GM23338 (cell line): ENCODE measurements at regions not wholly inside any gene's neighbourhood (a gene's known extent, or its start where the extent isn't known, plus 50 kb on each side); places are given as distances from the start of the nearest gene placed in this dataset.

Experiments used
- ATAC-seq: fragments of 200-7000 bp; cut with Tn5 transposase; 3 replicates; pipeline ENCODE4 v1.9.1; 2020
- DNase-seq: peaks from one replicate; pipeline ENCODE4 v3.0.0-alpha.2; 2015; ENCODE audit warnings: low spot score
- H2AFZ ChIP-seq: fragments of 200-600 bp; sonication (generic); 2 replicates; pipeline ENCODE4 v1.8.0; 2016; ENCODE audit warnings: antibody characterized with exemption, mild to moderate bottlenecking, moderate library complexity
- H3F3A ChIP-seq: fragments of 200-600 bp; sonication (generic); replicated peaks from 2 replicates; pipeline ENCODE4 v1.8.0; 2017; ENCODE audit warnings: antibody characterized with exemption, mixed run types, low read depth
- H3K27ac ChIP-seq: fragments of 200-600 bp; sonication (generic); 2 replicates; pipeline ENCODE4 v1.6.1; 2016; ENCODE audit warnings: low read depth
- H3K27me3 ChIP-seq: fragments of 200-600 bp; sonication (generic); 2 replicates; pipeline ENCODE4 v1.8.0; 2016; ENCODE audit warnings: mild to moderate bottlenecking, mixed run types, moderate library complexity; ENCODE audit not compliant: insufficient read depth
- H3K36me3 ChIP-seq: fragments of 200-600 bp; sonication (generic); 2 replicates; pipeline ENCODE4 v1.8.0; 2016; ENCODE audit warnings: mild to moderate bottlenecking; ENCODE audit not compliant: insufficient read depth
- H3K4me1 ChIP-seq: fragments of 200-600 bp; sonication (generic); 2 replicates; pipeline ENCODE4 v1.8.0; 2016; ENCODE audit warnings: mild to moderate bottlenecking, moderate library complexity; ENCODE audit not compliant: insufficient read depth
- H3K4me2 ChIP-seq: fragments of 200-600 bp; sonication (generic); 2 replicates; pipeline ENCODE4 v1.7.1; 2017; ENCODE audit warnings: mixed run types
- H3K4me3 ChIP-seq: fragments of 200-600 bp; sonication (generic); 2 replicates; pipeline ENCODE4 v1.6.1; 2016; ENCODE audit warnings: mixed run types
- H3K79me2 ChIP-seq: fragments of 200-600 bp; sonication (generic); replicated peaks from 2 replicates; pipeline ENCODE4 v1.8.0; 2017; ENCODE audit warnings: mild to moderate bottlenecking; ENCODE audit not compliant: insufficient read depth
- H3K9me2 ChIP-seq: fragments of 200-600 bp; sonication (generic); 2 replicates; pipeline ENCODE4 v1.8.0; 2017; ENCODE audit not compliant: insufficient read depth
- H4K20me1 ChIP-seq: fragments of 200-600 bp; sonication (generic); replicated peaks from 2 replicates; pipeline ENCODE4 v1.8.0; 2017; ENCODE audit warnings: mild to moderate bottlenecking; ENCODE audit not compliant: insufficient read depth
- H3K27ac Mint-ChIP-seq: 2 replicates; pipeline ENCODE4 v1.8.0; 2020; ENCODE audit warnings: inconsistent platforms, mild to moderate bottlenecking, moderate library complexity, mixed read lengths
- H3K27me3 Mint-ChIP-seq: 3 replicates; pipeline ENCODE4 v1.8.0; 2022; ENCODE audit warnings: low read depth, mild to moderate bottlenecking, moderate library complexity, mixed read lengths, inconsistent platforms; ENCODE audit not compliant: insufficient read depth, poor library complexity
- H3K36me3 Mint-ChIP-seq: 3 replicates; pipeline ENCODE4 v1.8.0; 2021; ENCODE audit warnings: low read depth, mild to moderate bottlenecking, inconsistent platforms, moderate library complexity, mixed read lengths
- H3K4me1 Mint-ChIP-seq: 3 replicates; pipeline ENCODE4 v1.8.0; 2020; ENCODE audit warnings: mild to moderate bottlenecking, inconsistent platforms, mixed read lengths
- H3K4me3 Mint-ChIP-seq: 3 replicates; pipeline ENCODE4 v1.8.0; 2021; ENCODE audit warnings: moderate library complexity, mild to moderate bottlenecking, inconsistent platforms, mixed read lengths
- H3K9me3 Mint-ChIP-seq: 3 replicates; pipeline ENCODE4 v1.8.0; 2020; ENCODE audit warnings: moderate library complexity, mild to moderate bottlenecking, inconsistent platforms, mixed read lengths
- CREB1 ChIP-seq: fragments of 250-450 bp; sonication (Bioruptor Pico); IDR thresholded peaks from 2 replicates; pipeline ENCODE4 v1.5.0; 2020; ENCODE audit warnings: low read depth, mild to moderate bottlenecking, moderate library complexity
- CTCF ChIP-seq, 2 experiments: fragments of 200-600 bp in 1 of 2; sonication (generic) in 1 of 2; conservative IDR thresholded peaks; 2 replicates each; pipeline versions ENCODE4 v1.5.1 to v1.6.1; 2016 to 2017; ENCODE audit warnings: antibody characterized with exemption in 2 of 2, low read depth in 2 of 2, mild to moderate bottlenecking in 2 of 2, moderate library complexity in 1 of 2
- ETS1 ChIP-seq: IDR thresholded peaks from 2 replicates; pipeline ENCODE4 v1.6.1; 2016; ENCODE audit warnings: antibody characterized with exemption
- NANOG ChIP-seq: IDR thresholded peaks from 2 replicates; pipeline ENCODE4 v1.6.1; 2016; ENCODE audit warnings: antibody characterized with exemption, borderline replicate concordance
- REST ChIP-seq: IDR thresholded peaks from one replicate; pipeline ENCODE4 v1.6.1; 2018; ENCODE audit warnings: antibody characterized with exemption; ENCODE audit not compliant: unreplicated experiment
- ZNF114 ChIP-seq: fragments of 250-450 bp; sonication (Bioruptor Pico); IDR thresholded peaks from 2 replicates; pipeline ENCODE4 v1.5.0; 2020; ENCODE audit warnings: mild to moderate bottlenecking, moderate library complexity
- ZNF331 ChIP-seq: fragments of 250-450 bp; sonication (Bioruptor Pico); IDR thresholded peaks from 2 replicates; pipeline ENCODE4 v1.5.0; 2020; ENCODE audit warnings: low read depth, mild to moderate bottlenecking, moderate library complexity
- ZNF462 ChIP-seq: fragments of 250-450 bp; sonication (Bioruptor Pico); IDR thresholded peaks from 2 replicates; pipeline ENCODE4 v1.5.0; 2020; ENCODE audit warnings: mild to moderate bottlenecking, moderate library complexity

- TF ChIP-seq ZNF462 (no peak), ETS1 (no peak), ZNF114 (no peak), CREB1 (CRISPR knock-in tag) (no peak), CTCF (conservative IDR thresholded peaks at IDR 0.05; ENCODE audit: low read depth in 2 of 2) (no peak), ZNF331 (CRISPR knock-in tag) (no peak)
Observed at GRCh38 chr6:55983861-55984260, 108.5 kb upstream of the BMP5 start (continued).

- Histone ChIP-seq H4K20me1 (no peaks in the 10 kb centered on the region), H3K27me3 (no peaks in the 10 kb centered on the region), H2AFZ (no peak overlapping the region), H3K4me3 (no peak overlapping the region), H3K4me1 (no peaks in the 10 kb centered on the region), H3K79me2 (no peaks in the 10 kb centered on the region), H3K36me3 (no peaks in the 10 kb centered on the region), H3F3A (no peaks in the 10 kb centered on the region), H3K27ac (no peak overlapping the region), H3K9me2 (no peaks in the 10 kb centered on the region; the same call in 1 of the 2 replicates), H3K4me2 (no peak overlapping the region)
- Mint-ChIP-seq H3K9me3 (peaks cover 3% of the 10 kb centered on the region; the same call in 2 of the 3 replicates), H3K4me3 (no peak overlapping the region), H3K36me3 (peaks cover 2% of the 10 kb centered on the region; the same call in 2 of the 3 replicates), H3K27ac (no peak overlapping the region), H3K4me1 (peaks cover 11% of the 10 kb centered on the region; the same call in 2 of the 3 replicates), H3K27me3 (no peaks in the 10 kb centered on the region)
- DNase-seq (no peak), ATAC-seq (no peak)
- TF ChIP-seq ETS1, result no peak
- no peak for TF ChIP-seq REST
- TF ChIP-seq CTCF (conservative IDR thresholded peaks at IDR 0.05; ENCODE audit: low read depth in 2 of 2), result no peak
- no peak for TF ChIP-seq NANOG
- no peak for TF ChIP-seq ZNF331 (CRISPR knock-in tag)
Observed at GRCh38 chr6:55981660-55982059, 106.3 kb upstream of the BMP5 start.
